ENCODE measurements at regions not wholly inside any gene's neighbourhood (a gene's known extent, or its start where the extent isn't known, plus 50 kb on each side); places are given as distances from the start of the nearest gene placed in this dataset.
A peak's percentile ranks its signal among the peaks of the same experiment; 100 is the strongest.
"Not testable (repeated sequence)": the region's sequence is repeated elsewhere in the genome, so short reads cannot be mapped to it uniquely, and the experiment has no call there.

GRCh38 chr1:224014330-224014649, 99.6 kb upstream of the FBXO28 start:
- no peak for TF ChIP-seq CTCF (IDR thresholded peaks at IDR 0.05; ENCODE audit: control insufficient read depth, insufficient read depth, low read depth, low read length, missing control alignments)
- no peak overlapping the region for H3K4me3 ChIP-seq (ENCODE audit: control insufficient read depth, low read depth, low read length)
- DNase-seq (ENCODE audit: low read depth): no peak

GRCh38 chr1:224013626-224014329, 100.1 kb upstream of the FBXO28 start:
- not testable (repeated sequence) for DNase-seq (ENCODE audit: low read depth); H3K4me3 ChIP-seq (ENCODE audit: control insufficient read depth, low read depth, low read length)

- not testable (repeated sequence) for H3K4me3 ChIP-seq (ENCODE audit: control insufficient read depth, low read depth, low read length); DNase-seq (ENCODE audit: low read depth)
Measured at GRCh38 chr1:224012807-224013434, 101.0 kb upstream of the FBXO28 start.

GRCh38 chr1:224012162-224012561, 101.7 kb upstream of the FBXO28 start:
- not testable (repeated sequence) for H3K4me3 ChIP-seq (ENCODE audit: control insufficient read depth, low read depth, low read length)

GRCh38 chr1:224011751-224012150, 102.2 kb upstream of the FBXO28 start:
- not testable (repeated sequence) for H3K4me3 ChIP-seq (ENCODE audit: control insufficient read depth, low read depth, low read length); DNase-seq (ENCODE audit: low read depth)

More at GRCh38 chr1:224012162-224012561, 101.7 kb upstream of the FBXO28 start:
- not testable (repeated sequence) for DNase-seq (ENCODE audit: low read depth)

GRCh38 chr1:224011153-224011552, 102.8 kb upstream of the FBXO28 start:
- DNase-seq (ENCODE audit: low read depth); H3K4me3 ChIP-seq (ENCODE audit: control insufficient read depth, low read depth, low read length): not testable (repeated sequence)

- DNase-seq (ENCODE audit: low read depth); H3K4me3 ChIP-seq (ENCODE audit: control insufficient read depth, low read depth, low read length): not testable (repeated sequence)
Measured at GRCh38 chr1:224005973-224006372, 107.9 kb upstream of the FBXO28 start.

- not testable (repeated sequence) for H3K4me3 ChIP-seq (ENCODE audit: control insufficient read depth, low read depth, low read length); DNase-seq (ENCODE audit: low read depth)
- TF ChIP-seq CTCF (IDR thresholded peaks at IDR 0.05; ENCODE audit: control insufficient read depth, insufficient read depth, low read depth, low read length, missing control alignments): peak; percentile 30
Measured at GRCh38 chr1:224004552-224005315, 109.2 kb upstream of the FBXO28 start.

GRCh38 chr1:224003896-224004295, 110.0 kb upstream of the FBXO28 start:
- not testable (repeated sequence) for DNase-seq (ENCODE audit: low read depth); H3K4me3 ChIP-seq (ENCODE audit: control insufficient read depth, low read depth, low read length)

GRCh38 chr1:224001757-224002156, 112.2 kb upstream of the FBXO28 start:
- DNase-seq (ENCODE audit: low read depth): not testable (repeated sequence)

GRCh38 chr1:223999761-224000160, 114.2 kb upstream of the FBXO28 start:
- not testable (repeated sequence) for DNase-seq (ENCODE audit: low read depth); H3K4me3 ChIP-seq (ENCODE audit: control insufficient read depth, low read depth, low read length)

More at GRCh38 chr1:224001757-224002156, 112.2 kb upstream of the FBXO28 start:
- not testable (repeated sequence) for H3K4me3 ChIP-seq (ENCODE audit: control insufficient read depth, low read depth, low read length)

GRCh38 chr1:223998676-223999455, 115.0 kb upstream of the FBXO28 start:
- H3K4me3 ChIP-seq (ENCODE audit: control insufficient read depth, low read depth, low read length); DNase-seq (ENCODE audit: low read depth): not testable (repeated sequence)

GRCh38 chr1:223996376-223996775, 117.5 kb upstream of the FBXO28 start:
- DNase-seq (ENCODE audit: low read depth); H3K4me3 ChIP-seq (ENCODE audit: control insufficient read depth, low read depth, low read length): not testable (repeated sequence)

GRCh38 chr1:223992456-223993246, 121.3 kb upstream of the FBXO28 start:
- peak overlapping the region; percentile 50 for H3K4me3 ChIP-seq (ENCODE audit: control insufficient read depth, low read depth, low read length)
- peak; percentile 93 for DNase-seq (ENCODE audit: low read depth)

Data from AG09309 (cell line).